ENCODE measurements at regions not wholly inside any gene's neighbourhood (a gene's known extent, or its start where the extent isn't known, plus 50 kb on each side); places are given as distances from the start of the nearest gene placed in this dataset.

DNA sequence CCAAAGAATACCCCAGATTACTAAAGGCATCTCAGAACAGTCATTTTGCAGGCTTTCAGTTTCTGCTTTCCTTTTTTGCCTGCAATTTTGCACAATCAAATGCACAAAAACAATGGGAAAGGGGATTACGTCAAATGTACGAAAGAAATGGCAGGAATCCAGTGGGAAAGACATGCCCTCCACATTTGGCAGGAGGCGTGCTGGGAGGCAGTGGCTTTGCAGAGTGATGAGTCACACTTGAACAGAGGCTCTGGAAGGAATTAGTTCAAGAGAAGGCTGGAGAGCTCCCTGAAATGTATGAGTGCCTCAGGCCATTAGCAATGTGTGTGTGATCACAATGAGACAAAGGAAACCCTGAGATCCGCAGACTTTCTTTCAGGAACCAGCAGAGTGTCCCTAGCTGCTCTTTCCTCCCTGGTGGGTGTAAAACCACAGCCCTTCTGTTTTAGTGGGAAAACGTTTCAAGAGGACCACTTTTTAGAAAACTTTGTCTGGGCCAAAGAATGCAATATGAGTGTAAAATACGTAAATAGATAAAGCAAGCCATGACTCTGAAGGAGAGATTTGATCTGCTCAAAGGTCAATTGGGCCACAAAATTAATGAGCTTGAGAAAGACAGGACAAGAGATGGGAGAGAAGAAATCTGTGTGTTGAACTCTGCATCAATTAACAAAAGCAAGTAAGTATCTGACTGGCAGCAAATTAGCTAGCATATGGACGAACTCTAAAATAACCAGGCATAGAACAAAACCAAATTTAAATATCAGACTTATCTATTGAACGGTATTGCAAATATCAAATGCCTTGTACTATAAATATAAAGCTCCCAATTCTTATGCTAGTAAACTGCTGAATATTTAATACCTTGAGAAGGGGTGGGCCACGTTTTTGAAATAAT is 155.4 kb upstream of the PDE3A start:
- TF ChIP-seq CTCF (conservative IDR thresholded peaks at IDR 0.05; ENCODE audit: low read length) (no peak), EZH2phosphoT487 (IDR thresholded peaks at IDR 0.05; ENCODE audit: borderline replicate concordance, low read depth, low read length) (no peak)
